Dendritic cell treated with granulocyte-macrophage colony-stimulating factor and Interleukin-4, amounts not matched to agents 40 ng/mL and 50 ng/mL, for 4 days (primary cell): ENCODE measurements at regions not wholly inside any gene's neighbourhood (a gene's known extent, or its start where the extent isn't known, plus 50 kb on each side); places are given as distances from the start of the nearest gene placed in this dataset.

Experiments used
- H3K27ac Mint-ChIP-seq: one replicate; pipeline ENCODE4 v1.8.0; 2022; ENCODE audit warnings: mild to moderate bottlenecking, mixed read lengths
- H3K27me3 Mint-ChIP-seq: one replicate; pipeline ENCODE4 v1.8.0; 2022; ENCODE audit warnings: mild to moderate bottlenecking, mixed read lengths
- H3K36me3 Mint-ChIP-seq: one replicate; pipeline ENCODE4 v1.8.0; 2022; ENCODE audit warnings: low read depth, mixed read lengths
- H3K4me1 Mint-ChIP-seq: one replicate; pipeline ENCODE4 v1.8.0; 2022; ENCODE audit warnings: low read depth, mixed read lengths
- H3K4me3 Mint-ChIP-seq: one replicate; pipeline ENCODE4 v1.8.0; 2022; ENCODE audit warnings: mild to moderate bottlenecking, moderate library complexity, mixed read lengths
- H3K9me3 Mint-ChIP-seq: one replicate; pipeline ENCODE4 v1.8.0; 2022; ENCODE audit warnings: mixed read lengths
- intact Hi-C: fragments of 100-400 bp; cut with micrococcal nuclease; formaldehyde crosslinking; loops from one replicate; pipeline ENCODE4 v1.15.0; 2022

GRCh38 chr10:37675449-37675848 is 182.0 kb downstream of the ZNF248 start:
- no peaks in the 10 kb centered on the region for H3K4me1 Mint-ChIP-seq
- H3K9me3 Mint-ChIP-seq = peaks cover 71% of the 10 kb centered on the region
- no peaks in the 10 kb centered on the region for H3K27me3 Mint-ChIP-seq
- H3K36me3 Mint-ChIP-seq = no peaks in the 10 kb centered on the region
- H3K4me3 Mint-ChIP-seq = no peak overlapping the region
- H3K27ac Mint-ChIP-seq = no peak overlapping the region
- intact Hi-C loops = loop anchor here (10.0 kb wide), 1 partner anchor 59 kb away; no protein-coding TSS in a partner anchor

- Mint-ChIP-seq H3K27me3 (no peaks in the 10 kb centered on the region), H3K27ac (no peak overlapping the region), H3K9me3 (peaks cover 60% of the 10 kb centered on the region), H3K4me1 (no peaks in the 10 kb centered on the region), H3K36me3 (no peaks in the 10 kb centered on the region), H3K4me3 (no peak overlapping the region)
- intact Hi-C loops = loop anchor here (10.0 kb wide), 1 partner anchor 63 kb away; no protein-coding TSS in a partner anchor
Measured at GRCh38 chr10:37671802-37672201, 185.6 kb downstream of the ZNF248 start.

GRCh38 chr10:37667736-37668135 is 189.7 kb downstream of the ZNF248 start:
- H3K27ac Mint-ChIP-seq = no peak overlapping the region
- H3K4me3 Mint-ChIP-seq = no peak overlapping the region
- intact Hi-C loops = no loop called here

GRCh38 chr10:37654466-37654865 is 202.9 kb downstream of the ZNF248 start:
- H3K36me3 Mint-ChIP-seq = no peaks in the 10 kb centered on the region
- no peak overlapping the region for H3K4me3 Mint-ChIP-seq
- H3K4me1 Mint-ChIP-seq = no peaks in the 10 kb centered on the region
- intact Hi-C loops = no loop called here
- H3K27me3 Mint-ChIP-seq = no peaks in the 10 kb centered on the region
- peaks cover 80% of the 10 kb centered on the region for H3K9me3 Mint-ChIP-seq
- no peak overlapping the region for H3K27ac Mint-ChIP-seq

More at GRCh38 chr10:37667736-37668135, 189.7 kb downstream of the ZNF248 start:
- Mint-ChIP-seq H3K36me3 (no peaks in the 10 kb centered on the region), H3K27me3 (no peaks in the 10 kb centered on the region), H3K9me3 (peaks cover 74% of the 10 kb centered on the region), H3K4me1 (no peaks in the 10 kb centered on the region)

- Mint-ChIP-seq H3K4me1 (no peaks in the 10 kb centered on the region), H3K36me3 (no peaks in the 10 kb centered on the region), H3K27me3 (no peaks in the 10 kb centered on the region), H3K4me3 (no peak overlapping the region), H3K27ac (no peak overlapping the region), H3K9me3 (peaks cover 84% of the 10 kb centered on the region)
- intact Hi-C loops = no loop called here
Measured at GRCh38 chr10:37643187-37643586, 214.2 kb downstream of the ZNF248 start.

- Mint-ChIP-seq H3K4me1 (no peaks in the 10 kb centered on the region), H3K27me3 (no peaks in the 10 kb centered on the region), H3K4me3 (no peak overlapping the region), H3K36me3 (no peaks in the 10 kb centered on the region), H3K9me3 (peaks cover 89% of the 10 kb centered on the region), H3K27ac (no peak overlapping the region)
- intact Hi-C loops = no loop called here
Measured at GRCh38 chr10:37640301-37640700, 217.1 kb downstream of the ZNF248 start.

- H3K27me3 Mint-ChIP-seq = no peaks in the 10 kb centered on the region
- no peaks in the 10 kb centered on the region for H3K4me1 Mint-ChIP-seq
- peaks cover 89% of the 10 kb centered on the region for H3K9me3 Mint-ChIP-seq
- no peak overlapping the region for H3K27ac Mint-ChIP-seq
- intact Hi-C loops = no loop called here
- no peaks in the 10 kb centered on the region for H3K36me3 Mint-ChIP-seq
- H3K4me3 Mint-ChIP-seq = no peak overlapping the region
Measured at GRCh38 chr10:37639200-37639599, 218.2 kb downstream of the ZNF248 start.

- H3K27ac Mint-ChIP-seq = no peak overlapping the region
- no peaks in the 10 kb centered on the region for H3K4me1 Mint-ChIP-seq
- intact Hi-C loops = no loop called here
- no peaks in the 10 kb centered on the region for H3K36me3 Mint-ChIP-seq
- peaks cover 89% of the 10 kb centered on the region for H3K9me3 Mint-ChIP-seq
- H3K4me3 Mint-ChIP-seq = no peak overlapping the region
- no peaks in the 10 kb centered on the region for H3K27me3 Mint-ChIP-seq
Measured at GRCh38 chr10:37638569-37638968, 218.8 kb downstream of the ZNF248 start.

- Mint-ChIP-seq H3K4me1 (no peaks in the 10 kb centered on the region), H3K4me3 (no peak overlapping the region), H3K9me3 (peaks cover 77% of the 10 kb centered on the region), H3K36me3 (no peaks in the 10 kb centered on the region), H3K27ac (no peak overlapping the region), H3K27me3 (no peaks in the 10 kb centered on the region)
- intact Hi-C loops = no loop called here
Measured at GRCh38 chr10:37634351-37634880, 223.0 kb downstream of the ZNF248 start.

- Mint-ChIP-seq H3K36me3 (no peaks in the 10 kb centered on the region), H3K27ac (no peak overlapping the region), H3K9me3 (peaks cover 59% of the 10 kb centered on the region)
Measured at GRCh38 chr10:37632641-37633040, 224.8 kb downstream of the ZNF248 start.

GRCh38 chr10:37623506-37623905 is 233.9 kb downstream of the ZNF248 start:
- Mint-ChIP-seq H3K36me3 (no peaks in the 10 kb centered on the region), H3K4me1 (no peaks in the 10 kb centered on the region), H3K9me3 (peaks cover 59% of the 10 kb centered on the region), H3K27me3 (no peaks in the 10 kb centered on the region), H3K27ac (no peak overlapping the region), H3K4me3 (no peak overlapping the region)
- intact Hi-C loops = no loop called here

More at GRCh38 chr10:37632641-37633040, 224.8 kb downstream of the ZNF248 start:
- H3K27me3 Mint-ChIP-seq = no peaks in the 10 kb centered on the region
- H3K4me1 Mint-ChIP-seq = no peaks in the 10 kb centered on the region
- intact Hi-C loops = no loop called here
- no peak overlapping the region for H3K4me3 Mint-ChIP-seq

- intact Hi-C loops = no loop called here
- Mint-ChIP-seq H3K36me3 (no peaks in the 10 kb centered on the region), H3K9me3 (peaks cover 66% of the 10 kb centered on the region), H3K4me1 (no peaks in the 10 kb centered on the region), H3K27ac (no peak overlapping the region), H3K27me3 (no peaks in the 10 kb centered on the region), H3K4me3 (no peak overlapping the region)
Measured at GRCh38 chr10:37619336-37619735, 238.1 kb downstream of the ZNF248 start.

- no peaks in the 10 kb centered on the region for H3K27me3 Mint-ChIP-seq
- intact Hi-C loops = no loop called here
- H3K9me3 Mint-ChIP-seq = peaks cover 55% of the 10 kb centered on the region
- H3K27ac Mint-ChIP-seq = no peak overlapping the region
- H3K36me3 Mint-ChIP-seq = no peaks in the 10 kb centered on the region
- H3K4me3 Mint-ChIP-seq = no peak overlapping the region
- H3K4me1 Mint-ChIP-seq = no peaks in the 10 kb centered on the region
Measured at GRCh38 chr10:37588299-37588698, 269.1 kb downstream of the ZNF248 start.

- intact Hi-C loops = no loop called here
Measured at GRCh38 chr10:37584643-37585042, 272.8 kb downstream of the ZNF248 start.

GRCh38 chr10:37582237-37582636 is 275.2 kb downstream of the ZNF248 start:
- intact Hi-C loops = no loop called here
- H3K9me3 Mint-ChIP-seq = peaks cover 40% of the 10 kb centered on the region
- H3K36me3 Mint-ChIP-seq = no peaks in the 10 kb centered on the region
- H3K27ac Mint-ChIP-seq = no peak overlapping the region
- no peak overlapping the region for H3K4me3 Mint-ChIP-seq
- no peaks in the 10 kb centered on the region for H3K4me1 Mint-ChIP-seq
- no peaks in the 10 kb centered on the region for H3K27me3 Mint-ChIP-seq

More at GRCh38 chr10:37584643-37585042, 272.8 kb downstream of the ZNF248 start:
- H3K27me3 Mint-ChIP-seq = no peaks in the 10 kb centered on the region
- H3K36me3 Mint-ChIP-seq = no peaks in the 10 kb centered on the region
- no peak overlapping the region for H3K27ac Mint-ChIP-seq
- H3K4me1 Mint-ChIP-seq = no peaks in the 10 kb centered on the region
- H3K4me3 Mint-ChIP-seq = no peak overlapping the region
- peaks cover 52% of the 10 kb centered on the region for H3K9me3 Mint-ChIP-seq
